Gastroesophageal sphincter (tissue), 3 donors: ENCODE measurements at regions not wholly inside any gene's neighbourhood (a gene's known extent, or its start where the extent isn't known, plus 50 kb on each side); places are given as distances from the start of the nearest gene placed in this dataset.

Experiments
- POLR2AphosphoS5 ChIP-seq: sonication (generic); formaldehyde crosslinking; IDR thresholded peaks from one replicate; pipeline ENCODE4 v1.6.1; 2017; ENCODE audit warnings: antibody characterized with exemption
- TF ChIP-seq, protein P1 (sequence below), 4 experiments: fragments of 200-600 bp in 2 of 4; fragments of 450-650 bp in 2 of 4; sonication (generic) in 1 of 4; IDR thresholded peaks; one replicate each; pipeline ENCODE4 v1.5.1; 2017 to 2019; ENCODE audit warnings: antibody characterized with exemption in 4 of 4, mild to moderate bottlenecking in 2 of 4, moderate library complexity in 2 of 4

DNA sequence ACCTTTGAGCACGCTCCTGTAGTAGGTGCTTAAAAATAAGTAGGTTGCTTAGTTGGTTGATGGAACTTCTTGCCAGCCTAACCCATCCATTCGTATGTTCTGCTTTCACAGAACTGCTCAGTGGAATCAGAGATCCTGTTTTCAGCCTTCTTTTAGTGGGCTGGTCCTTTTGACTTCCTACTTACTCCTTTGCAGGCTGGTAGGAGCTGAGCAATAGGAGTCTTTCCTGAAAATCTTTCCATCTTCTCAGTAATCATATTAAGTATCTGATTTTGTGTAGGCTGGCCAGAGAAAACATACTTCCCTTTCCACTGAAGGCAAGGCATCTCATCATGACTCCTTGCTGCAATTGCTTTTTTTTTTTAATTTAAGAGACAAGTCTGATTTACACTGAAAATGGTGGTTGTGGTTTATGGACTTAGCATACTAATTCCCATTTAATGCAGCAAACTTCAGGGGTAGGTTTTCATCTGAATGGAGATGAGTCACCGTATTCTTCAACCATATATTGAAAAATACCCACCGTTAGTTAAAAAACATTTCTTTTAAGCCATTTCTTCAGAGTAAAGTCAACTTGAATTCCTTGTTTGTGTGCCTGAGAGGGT lies 208.0 kb downstream of the ZNF365 start:
- TF ChIP-seq, protein P1, sequence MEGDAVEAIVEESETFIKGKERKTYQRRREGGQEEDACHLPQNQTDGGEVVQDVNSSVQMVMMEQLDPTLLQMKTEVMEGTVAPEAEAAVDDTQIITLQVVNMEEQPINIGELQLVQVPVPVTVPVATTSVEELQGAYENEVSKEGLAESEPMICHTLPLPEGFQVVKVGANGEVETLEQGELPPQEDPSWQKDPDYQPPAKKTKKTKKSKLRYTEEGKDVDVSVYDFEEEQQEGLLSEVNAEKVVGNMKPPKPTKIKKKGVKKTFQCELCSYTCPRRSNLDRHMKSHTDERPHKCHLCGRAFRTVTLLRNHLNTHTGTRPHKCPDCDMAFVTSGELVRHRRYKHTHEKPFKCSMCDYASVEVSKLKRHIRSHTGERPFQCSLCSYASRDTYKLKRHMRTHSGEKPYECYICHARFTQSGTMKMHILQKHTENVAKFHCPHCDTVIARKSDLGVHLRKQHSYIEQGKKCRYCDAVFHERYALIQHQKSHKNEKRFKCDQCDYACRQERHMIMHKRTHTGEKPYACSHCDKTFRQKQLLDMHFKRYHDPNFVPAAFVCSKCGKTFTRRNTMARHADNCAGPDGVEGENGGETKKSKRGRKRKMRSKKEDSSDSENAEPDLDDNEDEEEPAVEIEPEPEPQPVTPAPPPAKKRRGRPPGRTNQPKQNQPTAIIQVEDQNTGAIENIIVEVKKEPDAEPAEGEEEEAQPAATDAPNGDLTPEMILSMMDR (IDR thresholded peaks at IDR 0.05) = no peak
- TF ChIP-seq POLR2AphosphoS5 = no peak
